Progenitor cell of endocrine pancreas (in vitro differentiated cells): ENCODE measurements at regions not wholly inside any gene's neighbourhood (a gene's known extent, or its start where the extent isn't known, plus 50 kb on each side); places are given as distances from the start of the nearest gene placed in this dataset.

Experiments
- DNase-seq: peaks from one replicate; pipeline ENCODE4 v3.0.0; 2021; ENCODE audit warnings: low spot score; ENCODE audit not compliant: unreplicated experiment
- H3K27ac Mint-ChIP-seq: 2 replicates; pipeline ENCODE4 v1.8.0; 2021; ENCODE audit warnings: mild to moderate bottlenecking, moderate library complexity, mixed read lengths
- H3K27me3 Mint-ChIP-seq: 2 replicates; pipeline ENCODE4 v1.8.0; 2021; ENCODE audit warnings: mixed read lengths
- H3K36me3 Mint-ChIP-seq: 2 replicates; pipeline ENCODE4 v1.8.0; 2022; ENCODE audit warnings: mixed read lengths; ENCODE audit not compliant: insufficient read depth
- H3K4me1 Mint-ChIP-seq: 2 replicates; pipeline ENCODE4 v1.8.0; 2021; ENCODE audit warnings: low read depth, mixed read lengths
- H3K4me3 Mint-ChIP-seq: 2 replicates; pipeline ENCODE4 v1.8.0; 2021; ENCODE audit warnings: low read depth, mild to moderate bottlenecking, moderate library complexity, mixed read lengths
- H3K9me3 Mint-ChIP-seq: 2 replicates; pipeline ENCODE4 v1.8.0; 2021; ENCODE audit warnings: low read depth, mixed read lengths
- TF ChIP-seq, protein P1 (sequence below): fragments of 200-600 bp; sonication (generic); IDR thresholded peaks from one replicate; pipeline ENCODE4 v1.5.0; 2021; ENCODE audit warnings: antibody characterized with exemption, mild to moderate bottlenecking; ENCODE audit not compliant: unreplicated experiment

DNA sequence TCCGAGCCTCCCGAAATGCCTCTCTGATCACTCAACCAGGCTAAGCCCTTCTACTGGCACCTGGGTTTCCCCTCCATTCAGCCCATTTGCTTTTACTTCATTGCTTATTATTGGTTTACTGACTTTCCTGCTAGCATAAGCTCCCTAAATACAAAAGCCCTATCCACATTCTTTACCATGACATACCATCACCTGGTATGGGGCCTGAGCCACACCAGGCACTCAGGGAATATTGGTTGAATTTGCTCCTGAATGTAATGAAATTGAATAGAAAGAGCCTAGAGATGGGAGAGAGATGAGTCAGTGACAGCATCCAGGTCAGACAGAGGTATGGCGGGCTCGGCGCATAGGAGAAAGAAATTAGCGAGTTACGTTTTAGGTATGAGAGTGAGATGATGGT is 120.0 kb downstream of the CD164 start:
- no peak for DNase-seq
- Mint-ChIP-seq H3K36me3 (no peaks in the 10 kb centered on the region), H3K27ac (no peak overlapping the region), H3K4me3 (no peak overlapping the region), H3K27me3 (no peaks in the 10 kb centered on the region), H3K9me3 (peaks cover 4% of the 10 kb centered on the region), H3K4me1 (peaks cover 9% of the 10 kb centered on the region)
- TF ChIP-seq, protein P1, sequence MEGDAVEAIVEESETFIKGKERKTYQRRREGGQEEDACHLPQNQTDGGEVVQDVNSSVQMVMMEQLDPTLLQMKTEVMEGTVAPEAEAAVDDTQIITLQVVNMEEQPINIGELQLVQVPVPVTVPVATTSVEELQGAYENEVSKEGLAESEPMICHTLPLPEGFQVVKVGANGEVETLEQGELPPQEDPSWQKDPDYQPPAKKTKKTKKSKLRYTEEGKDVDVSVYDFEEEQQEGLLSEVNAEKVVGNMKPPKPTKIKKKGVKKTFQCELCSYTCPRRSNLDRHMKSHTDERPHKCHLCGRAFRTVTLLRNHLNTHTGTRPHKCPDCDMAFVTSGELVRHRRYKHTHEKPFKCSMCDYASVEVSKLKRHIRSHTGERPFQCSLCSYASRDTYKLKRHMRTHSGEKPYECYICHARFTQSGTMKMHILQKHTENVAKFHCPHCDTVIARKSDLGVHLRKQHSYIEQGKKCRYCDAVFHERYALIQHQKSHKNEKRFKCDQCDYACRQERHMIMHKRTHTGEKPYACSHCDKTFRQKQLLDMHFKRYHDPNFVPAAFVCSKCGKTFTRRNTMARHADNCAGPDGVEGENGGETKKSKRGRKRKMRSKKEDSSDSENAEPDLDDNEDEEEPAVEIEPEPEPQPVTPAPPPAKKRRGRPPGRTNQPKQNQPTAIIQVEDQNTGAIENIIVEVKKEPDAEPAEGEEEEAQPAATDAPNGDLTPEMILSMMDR: no peak

DNA sequence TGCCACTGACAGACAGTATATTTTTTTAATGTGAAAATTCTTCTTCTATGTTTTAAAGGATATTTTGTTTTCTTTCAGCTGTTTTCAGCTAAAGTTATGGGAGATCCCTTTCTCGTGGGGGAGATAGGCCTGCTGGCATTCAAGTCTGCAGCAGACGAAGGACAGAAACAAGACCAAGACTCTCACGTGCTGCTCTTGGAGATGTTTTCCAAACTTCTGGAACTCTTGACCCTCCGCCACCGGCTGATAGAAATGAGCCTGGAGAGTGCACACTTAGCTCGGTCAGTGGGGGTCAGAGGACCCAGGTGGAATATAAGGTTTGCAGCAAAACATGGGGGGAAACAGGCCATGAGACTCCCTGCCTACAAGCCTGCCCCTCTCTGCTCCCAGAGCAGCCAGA is 120.5 kb downstream of the CD164 start:
- H3K4me3 Mint-ChIP-seq: no peak overlapping the region
- H3K36me3 Mint-ChIP-seq: no peaks in the 10 kb centered on the region
- no peak for DNase-seq
- H3K27ac Mint-ChIP-seq: no peak overlapping the region
- H3K27me3 Mint-ChIP-seq: no peaks in the 10 kb centered on the region
- peaks cover 9% of the 10 kb centered on the region for H3K4me1 Mint-ChIP-seq
- TF ChIP-seq, protein P1: no peak
- H3K9me3 Mint-ChIP-seq: no peaks in the 10 kb centered on the region

DNA sequence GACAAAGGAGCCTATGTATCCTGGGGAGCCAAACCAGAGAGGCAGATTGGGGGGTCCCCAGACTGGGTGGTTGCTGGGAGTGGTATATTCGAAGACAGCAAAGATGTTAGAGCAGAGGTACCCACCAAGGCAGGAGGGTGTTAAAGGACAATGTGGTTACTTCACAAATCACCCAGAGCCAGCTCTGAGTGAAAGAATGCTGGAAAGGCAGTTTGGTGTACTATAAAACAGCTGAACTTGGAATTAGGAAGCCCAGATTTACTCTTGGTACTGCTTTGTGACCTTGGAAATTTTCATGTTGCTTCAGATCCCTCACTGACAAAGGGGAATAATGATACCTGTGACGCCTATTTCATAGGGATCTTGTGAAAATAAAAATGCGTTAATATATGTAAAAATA is 121.6 kb downstream of the CD164 start:
- no peaks in the 10 kb centered on the region for H3K9me3 Mint-ChIP-seq
- no peaks in the 10 kb centered on the region for H3K36me3 Mint-ChIP-seq
- peaks cover 13% of the 10 kb centered on the region for H3K4me1 Mint-ChIP-seq
- H3K27me3 Mint-ChIP-seq: no peaks in the 10 kb centered on the region
- TF ChIP-seq, protein P1: no peak
- no peak overlapping the region for H3K4me3 Mint-ChIP-seq
- DNase-seq: no peak
- H3K27ac Mint-ChIP-seq: peak overlapping the region; percentile 59

DNA sequence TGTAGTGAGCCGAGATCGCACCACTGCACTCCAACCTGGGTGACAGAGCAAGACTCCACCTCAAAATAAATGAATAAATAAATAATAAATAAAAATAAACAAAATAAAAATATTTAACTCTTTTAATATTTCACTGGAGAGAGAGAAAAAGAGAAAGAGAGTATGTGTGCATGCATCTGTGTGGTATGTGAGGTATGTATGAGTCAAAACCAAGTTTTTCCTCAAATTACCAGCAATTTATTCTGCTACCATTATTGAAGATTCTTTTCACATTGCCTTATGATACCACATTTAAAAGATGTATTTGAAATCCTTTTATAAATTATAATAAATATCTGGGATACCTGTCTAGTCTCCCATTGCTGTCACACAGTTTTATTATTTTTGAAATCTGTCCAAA is 122.1 kb downstream of the CD164 start:
- TF ChIP-seq, protein P1: no peak
- Mint-ChIP-seq H3K27me3 (no peaks in the 10 kb centered on the region), H3K27ac (no peak overlapping the region), H3K36me3 (no peaks in the 10 kb centered on the region), H3K9me3 (no peaks in the 10 kb centered on the region), H3K4me1 (peaks cover 15% of the 10 kb centered on the region), H3K4me3 (no peak overlapping the region)
- DNase-seq: no peak

DNA sequence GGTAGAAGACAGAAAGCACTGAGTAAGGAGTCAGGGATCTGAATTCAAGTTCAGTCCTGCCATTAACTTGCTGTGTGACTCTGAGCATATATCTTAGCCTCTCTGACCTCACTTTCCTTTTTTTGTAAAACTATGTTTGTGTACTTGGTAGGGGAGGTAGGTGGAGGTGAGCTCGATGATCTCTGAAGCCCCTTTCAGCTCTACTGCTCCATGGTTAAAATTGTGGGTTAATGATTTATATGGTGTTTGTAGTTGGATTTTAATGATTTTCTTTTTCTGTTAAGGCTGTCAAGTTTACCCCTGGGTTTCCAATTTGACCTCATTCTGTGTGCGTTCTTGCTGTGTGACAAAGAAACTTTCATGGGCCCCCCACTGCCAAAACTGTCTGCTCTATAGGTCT is 124.1 kb downstream of the CD164 start:
- Mint-ChIP-seq H3K4me1 (peaks cover 15% of the 10 kb centered on the region), H3K4me3 (no peak overlapping the region), H3K27me3 (no peaks in the 10 kb centered on the region), H3K9me3 (no peaks in the 10 kb centered on the region), H3K27ac (no peak overlapping the region), H3K36me3 (no peaks in the 10 kb centered on the region)
- DNase-seq: no peak
- TF ChIP-seq, protein P1: no peak

DNA sequence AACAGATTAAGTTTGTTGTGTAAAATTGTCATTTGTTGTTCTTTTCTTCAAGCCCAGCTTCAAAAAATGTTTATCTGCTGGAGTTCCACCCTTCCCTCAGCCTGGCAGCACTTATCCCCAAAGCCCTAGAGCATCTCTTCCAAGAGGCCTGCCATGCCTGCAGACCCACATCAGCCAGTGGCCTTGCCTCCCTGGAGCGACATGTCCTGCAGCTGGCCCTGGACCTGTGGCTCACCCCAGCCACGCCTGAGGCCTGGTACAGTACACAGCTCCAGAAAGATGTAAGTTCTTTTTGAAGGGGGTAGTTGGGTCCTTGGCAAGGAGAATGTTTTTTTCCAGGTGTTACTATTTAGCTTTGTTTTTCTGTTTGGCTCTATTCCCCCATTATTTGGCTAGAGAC is 124.8 kb downstream of the CD164 start:
- TF ChIP-seq, protein P1: no peak
- no peaks in the 10 kb centered on the region for H3K27me3 Mint-ChIP-seq
- H3K4me1 Mint-ChIP-seq: peaks cover 20% of the 10 kb centered on the region
- DNase-seq: no peak
- H3K4me3 Mint-ChIP-seq: no peak overlapping the region
- H3K9me3 Mint-ChIP-seq: no peaks in the 10 kb centered on the region
- H3K36me3 Mint-ChIP-seq: no peaks in the 10 kb centered on the region
- no peak overlapping the region for H3K27ac Mint-ChIP-seq
